NCI-H146 (cell line): ENCODE measurements at regions not wholly inside any gene's neighbourhood (a gene's known extent, or its start where the extent isn't known, plus 50 kb on each side); places are given as distances from the start of the nearest gene placed in this dataset.
"Not testable (repeated sequence)": the region's sequence is repeated elsewhere in the genome, so short reads cannot be mapped to it uniquely, and the experiment has no call there.

Experiments used
- DNase-seq: peaks from one replicate; lab custom pipeline; 2025; lab: John Stamatoyannopoulos, UW

DNA sequence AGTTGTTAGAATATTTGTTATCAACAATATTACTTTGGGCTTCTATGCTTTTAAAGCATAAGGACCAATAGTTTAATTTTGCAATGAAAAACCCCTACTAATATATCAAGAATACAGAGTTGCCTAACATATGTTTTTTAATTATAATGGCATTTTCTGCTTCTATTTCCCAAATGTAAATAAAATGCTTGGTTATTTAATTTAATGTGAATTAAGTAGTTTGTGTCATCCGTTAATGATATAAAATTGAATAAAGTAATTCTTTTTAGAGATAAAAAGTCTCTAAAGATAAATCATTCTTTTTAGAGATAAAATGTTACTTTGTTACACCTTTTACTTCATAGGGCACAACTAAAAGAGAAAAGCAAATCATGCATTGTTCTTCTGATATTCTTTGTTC, 583.7 kb upstream of the ADGRL2 start:
- no peak for DNase-seq

DNA sequence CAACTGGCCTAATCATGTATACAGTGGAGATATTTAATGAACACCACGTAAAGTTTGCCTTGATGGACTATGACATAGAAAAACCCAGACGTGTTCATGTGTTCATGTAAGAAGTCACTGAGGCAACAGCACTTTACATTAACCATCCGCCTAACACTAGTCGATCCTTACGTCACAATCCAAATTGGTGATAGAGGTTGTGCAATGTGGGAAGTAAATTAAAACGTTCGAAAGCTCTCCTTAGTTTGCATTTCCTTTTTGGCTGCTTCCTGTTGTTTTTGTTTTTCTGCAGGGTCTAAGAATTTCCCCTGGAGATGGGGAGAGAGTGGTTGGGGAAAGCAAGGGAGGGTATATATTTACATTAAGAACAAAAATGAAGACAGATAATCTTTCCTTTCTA, 587.5 kb upstream of the ADGRL2 start:
- DNase-seq, result no peak

DNA sequence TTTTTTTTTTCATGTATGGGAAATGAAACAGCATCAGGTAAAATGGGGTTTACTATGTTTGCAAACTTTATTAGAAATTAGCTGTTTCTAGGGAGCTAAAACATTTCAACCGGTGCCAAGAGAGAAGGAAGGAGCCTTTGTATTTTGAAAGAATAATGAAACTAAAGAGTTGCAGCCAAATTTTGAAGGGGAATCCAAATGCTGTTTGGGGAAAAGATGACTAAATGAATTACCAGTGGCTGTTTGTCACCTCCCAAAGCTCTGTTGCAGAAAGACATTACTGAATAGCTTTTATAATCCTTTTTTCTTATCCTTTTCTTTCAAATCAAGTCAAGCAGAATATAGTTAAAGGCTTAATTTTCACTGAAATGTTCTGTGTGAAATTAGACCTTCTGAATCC, 591.3 kb upstream of the ADGRL2 start:
- no peak for DNase-seq

DNA sequence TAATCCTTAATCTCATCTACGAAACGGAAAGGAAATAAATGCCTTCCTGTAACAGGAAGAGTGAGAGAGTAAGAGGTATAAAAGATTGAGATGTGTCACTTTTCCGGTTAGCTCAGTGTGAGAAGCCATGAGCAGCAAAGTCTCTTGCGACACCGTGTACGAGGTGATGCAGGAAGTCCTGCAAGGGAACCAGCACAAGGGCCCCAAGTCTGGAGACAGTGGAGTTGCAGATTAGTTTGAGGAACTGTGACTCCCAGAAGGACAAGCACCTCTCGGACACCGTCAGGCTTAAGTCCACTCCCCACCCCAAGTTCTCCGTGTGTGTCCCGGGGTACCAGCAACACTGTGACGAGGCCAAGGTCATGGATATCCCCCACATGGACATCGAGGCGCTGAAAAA, 592.3 kb upstream of the ADGRL2 start:
- DNase-seq, result no peak

DNA sequence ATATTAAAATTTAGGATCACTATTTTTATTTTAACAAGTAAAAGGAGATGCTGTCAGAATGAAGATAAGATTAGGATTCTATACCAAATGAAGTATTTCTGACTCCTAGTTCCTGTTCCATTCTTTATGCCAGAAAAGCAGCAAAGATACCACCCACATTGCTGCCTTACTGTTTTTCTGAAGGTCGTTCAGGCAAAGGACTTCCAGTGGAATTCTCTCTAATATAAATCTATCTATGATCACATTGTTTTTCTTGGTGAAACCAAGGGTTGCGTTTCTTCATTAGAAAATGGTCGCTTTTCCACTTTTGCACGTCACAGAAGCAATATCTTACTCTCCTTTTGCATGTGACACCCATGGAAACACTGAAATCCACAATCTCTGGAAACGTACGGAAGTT, 594.8 kb upstream of the ADGRL2 start:
- no peak for DNase-seq

DNA sequence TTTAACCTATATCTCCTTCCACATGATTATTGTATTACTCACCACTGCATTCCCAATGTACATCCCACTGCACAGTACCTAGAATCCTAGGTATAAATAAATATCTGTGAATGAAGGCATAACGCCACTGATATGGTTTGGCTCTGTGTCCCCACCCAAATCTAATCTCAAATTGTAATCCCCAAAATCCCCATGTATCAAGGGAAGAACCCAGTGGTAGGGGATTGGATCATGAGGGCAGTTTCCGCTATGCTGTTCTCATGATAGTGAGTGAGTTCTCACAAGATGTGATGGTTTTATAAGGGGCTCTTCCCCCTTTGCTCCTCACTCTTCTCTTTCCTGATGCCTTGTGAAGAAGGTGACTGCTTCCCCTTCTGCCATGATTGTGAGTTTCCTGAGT, 599.0 kb upstream of the ADGRL2 start:
- DNase-seq, result no peak

DNA sequence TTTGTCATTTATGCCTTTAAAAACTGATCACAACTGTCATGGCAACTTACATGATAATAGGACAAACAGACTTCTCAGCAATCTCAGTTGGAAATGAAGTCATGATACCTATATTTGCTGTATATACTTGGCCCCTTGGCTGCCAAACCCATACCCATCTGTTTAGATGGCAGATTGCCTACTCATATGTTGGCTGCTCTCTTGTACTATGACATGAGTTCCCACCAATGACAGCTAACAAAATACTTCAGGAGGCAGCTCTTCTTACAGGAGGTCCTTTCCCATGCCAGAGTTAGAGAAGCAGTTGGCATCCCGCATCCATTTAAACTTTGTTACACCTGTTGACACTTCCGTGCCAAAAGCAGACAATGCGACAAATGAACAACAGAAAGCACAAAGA, 603.1 kb upstream of the ADGRL2 start:
- DNase-seq, result peak; percentile 55

DNA sequence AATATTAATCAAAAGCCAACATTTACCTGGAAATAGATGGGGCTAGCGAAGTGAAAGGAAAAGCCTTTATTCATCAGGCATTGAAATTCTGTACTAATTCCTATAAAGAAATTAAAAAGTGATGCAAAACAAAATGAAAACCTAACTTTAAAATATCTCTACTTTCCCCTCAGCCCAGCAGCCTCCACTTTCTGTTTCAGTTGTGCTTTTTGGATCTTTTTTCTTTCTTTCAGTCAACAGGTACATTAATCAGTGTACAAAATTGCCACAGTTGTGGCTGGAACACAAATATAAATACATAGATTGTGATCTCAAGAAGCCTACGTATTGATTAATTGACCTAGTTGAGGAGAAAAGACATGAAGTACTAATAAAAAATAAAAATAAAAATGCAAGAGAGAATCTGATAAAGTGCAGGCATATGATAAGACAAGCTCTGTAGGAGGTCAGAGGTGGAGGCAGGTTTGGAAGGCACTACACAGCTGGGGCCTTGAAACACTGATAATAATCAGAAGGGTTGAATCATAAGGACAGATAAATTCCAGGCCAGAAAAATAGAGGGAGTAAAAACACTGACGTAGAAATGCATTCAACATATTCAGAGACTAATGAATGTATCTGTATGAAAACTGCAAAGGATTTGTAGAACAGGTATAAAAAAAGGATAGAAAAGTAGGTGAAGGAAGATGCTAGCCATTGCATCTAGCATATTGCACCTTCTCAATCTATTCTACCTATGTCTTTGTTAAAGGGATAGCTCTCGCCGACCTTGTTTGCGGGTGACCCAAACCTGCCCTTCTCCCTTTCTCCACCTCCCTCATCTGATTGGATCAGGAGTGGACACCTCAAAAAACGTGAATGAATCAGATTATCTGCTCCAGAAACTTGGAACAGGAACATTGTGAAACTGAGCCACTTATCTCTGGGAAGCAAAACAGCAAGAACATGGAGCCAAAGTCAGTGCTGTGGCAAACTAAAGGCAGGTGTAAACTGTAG, 607.8 kb upstream of the ADGRL2 start:
- DNase-seq, result no peak

DNA sequence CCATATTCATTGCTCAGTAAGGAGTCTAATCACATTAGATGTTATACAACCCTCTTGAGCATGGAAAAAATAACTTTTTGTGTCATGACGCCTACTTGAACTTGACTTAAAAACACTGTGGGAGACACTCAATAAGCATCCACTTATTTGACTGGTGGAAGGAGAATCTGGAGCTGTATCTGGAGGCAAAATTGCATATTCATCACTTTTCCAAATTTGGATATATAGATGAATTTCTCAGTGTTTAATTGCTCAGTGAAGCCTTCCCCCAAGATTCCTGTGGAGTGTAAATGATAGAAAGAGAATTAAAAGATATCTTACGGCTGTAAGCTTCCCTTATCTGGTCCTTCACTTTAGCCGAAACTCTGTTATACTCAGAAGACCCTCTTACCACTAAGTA, 610.7 kb upstream of the ADGRL2 start:
- no peak for DNase-seq

DNA sequence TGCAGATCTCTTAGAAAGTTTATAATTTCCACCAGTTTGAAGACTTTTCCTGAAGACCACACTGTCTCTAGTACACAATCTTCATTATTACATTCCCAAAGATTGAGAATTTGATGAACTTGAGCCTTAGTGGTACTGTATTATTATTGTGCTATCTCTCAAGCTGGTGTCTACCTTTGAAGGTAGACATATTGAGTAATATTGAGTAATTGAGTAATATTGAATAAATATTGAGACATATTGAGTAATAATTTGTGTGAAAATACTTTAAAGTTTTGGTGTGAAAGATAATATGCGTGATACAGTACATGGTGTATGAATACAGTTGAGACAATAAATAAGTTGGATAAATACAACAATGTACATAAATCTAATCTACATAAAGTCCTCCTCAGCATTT, 613.1 kb upstream of the ADGRL2 start:
- DNase-seq, result no peak

DNA sequence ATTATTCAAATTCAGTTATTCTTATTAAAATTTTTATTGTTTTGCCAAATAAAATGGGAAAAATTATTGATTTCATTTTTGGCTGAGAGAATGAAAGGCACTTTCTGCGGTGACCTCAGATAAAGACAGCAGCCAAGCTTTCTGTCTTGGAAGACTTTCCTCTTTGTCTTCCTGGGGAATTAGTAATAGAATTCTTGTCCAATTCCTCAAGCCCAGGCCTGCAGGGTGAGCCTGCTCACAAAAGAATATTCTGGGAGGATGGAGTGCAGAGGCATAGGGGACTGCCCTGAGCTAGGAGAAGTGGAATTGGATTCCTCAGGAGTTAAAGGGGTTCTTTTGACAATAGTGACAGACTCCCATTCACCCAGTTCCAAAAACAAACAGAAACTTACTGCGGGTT, 614.5 kb upstream of the ADGRL2 start:
- no peak for DNase-seq

DNA sequence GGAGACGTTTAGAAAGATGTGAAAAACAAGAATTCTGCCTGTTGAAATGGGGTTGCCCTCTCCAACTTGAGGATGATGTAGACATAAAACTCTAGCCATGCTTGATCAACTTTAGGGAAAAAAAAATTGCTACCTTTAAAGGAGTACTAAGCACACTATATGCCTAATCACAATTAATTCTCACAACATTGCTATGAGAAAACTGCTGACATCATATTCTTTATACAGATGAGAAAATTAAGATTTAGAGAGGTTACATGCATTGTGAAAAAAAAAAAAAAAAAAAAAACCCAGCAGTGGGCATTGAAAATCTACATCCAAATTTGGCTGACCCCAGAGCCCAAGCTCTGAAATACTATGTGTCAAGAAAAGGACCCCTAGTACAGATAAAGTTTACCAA, 617.2 kb upstream of the ADGRL2 start:
- DNase-seq, result no peak

DNA sequence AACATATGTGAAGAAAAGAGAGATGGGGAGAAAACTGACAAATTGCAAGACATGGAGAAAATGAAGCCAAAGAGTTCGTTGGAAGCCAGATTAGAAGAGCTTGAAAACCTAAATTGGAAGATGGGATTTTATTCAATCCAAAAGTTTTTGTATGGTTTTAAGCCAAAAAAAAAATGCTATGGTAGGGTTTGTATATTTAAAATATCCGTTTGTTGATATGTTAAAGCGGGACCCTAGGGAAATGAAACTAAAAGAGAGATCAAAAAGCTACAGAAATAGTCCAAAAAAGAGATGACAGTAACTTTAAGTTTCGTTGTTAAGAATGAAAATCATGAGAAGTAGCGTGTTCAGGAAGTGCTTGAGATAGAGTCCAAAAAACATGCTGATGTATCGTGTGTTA, 617.7 kb upstream of the ADGRL2 start:
- no peak for DNase-seq

DNA sequence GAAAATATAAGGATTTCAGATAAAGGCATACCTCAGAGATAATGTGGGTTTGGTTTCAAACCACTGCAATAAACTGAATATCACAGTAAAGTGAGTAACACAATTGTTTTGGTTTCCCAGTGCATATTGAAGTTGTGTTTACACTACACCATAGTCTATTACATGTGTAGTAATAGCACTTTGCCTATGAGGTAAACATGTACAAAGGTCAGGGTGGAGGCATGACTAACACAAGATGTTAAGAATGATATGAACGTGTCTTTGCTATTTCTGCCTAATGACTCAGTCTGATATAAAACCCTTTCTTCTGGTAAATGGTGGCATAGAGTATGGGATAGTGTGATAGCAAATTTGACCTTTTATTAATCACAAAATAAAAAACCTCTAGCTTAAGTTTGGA, 621.5 kb upstream of the ADGRL2 start:
- no peak for DNase-seq

DNA sequence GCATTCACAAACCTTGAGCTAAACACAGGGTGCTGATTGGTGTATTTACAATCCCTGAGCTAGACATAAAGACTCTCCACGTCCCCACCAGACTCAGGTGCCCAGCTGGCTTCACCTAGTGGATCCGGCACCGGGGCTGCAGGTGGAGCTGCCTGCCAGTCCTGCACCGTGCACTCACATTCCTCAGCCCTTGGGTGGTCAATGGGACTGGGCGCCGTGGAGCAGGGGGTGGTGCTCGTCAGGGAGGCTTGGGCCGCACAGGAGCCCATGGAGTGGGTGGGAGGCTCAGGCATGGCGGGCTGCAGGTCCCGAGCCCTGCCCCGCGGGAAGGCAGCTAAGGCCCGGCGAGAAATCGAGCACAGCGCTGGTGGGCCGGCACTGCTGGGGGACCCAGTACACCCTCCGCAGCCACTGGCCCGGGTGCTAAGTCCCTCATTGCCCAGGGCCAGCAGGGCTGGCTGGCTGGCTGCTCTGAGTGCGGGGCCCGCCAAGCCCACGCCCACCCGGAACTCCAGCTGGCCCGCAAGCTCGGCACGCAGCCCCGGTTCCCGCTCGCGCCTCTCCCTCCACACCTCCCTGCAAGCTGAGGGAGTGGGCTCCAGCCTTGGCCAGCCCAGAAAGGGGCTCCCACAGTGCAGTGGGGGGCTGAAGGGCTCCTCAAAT, 622.2 kb upstream of the ADGRL2 start:
- DNase-seq, result not testable (repeated sequence)

DNA sequence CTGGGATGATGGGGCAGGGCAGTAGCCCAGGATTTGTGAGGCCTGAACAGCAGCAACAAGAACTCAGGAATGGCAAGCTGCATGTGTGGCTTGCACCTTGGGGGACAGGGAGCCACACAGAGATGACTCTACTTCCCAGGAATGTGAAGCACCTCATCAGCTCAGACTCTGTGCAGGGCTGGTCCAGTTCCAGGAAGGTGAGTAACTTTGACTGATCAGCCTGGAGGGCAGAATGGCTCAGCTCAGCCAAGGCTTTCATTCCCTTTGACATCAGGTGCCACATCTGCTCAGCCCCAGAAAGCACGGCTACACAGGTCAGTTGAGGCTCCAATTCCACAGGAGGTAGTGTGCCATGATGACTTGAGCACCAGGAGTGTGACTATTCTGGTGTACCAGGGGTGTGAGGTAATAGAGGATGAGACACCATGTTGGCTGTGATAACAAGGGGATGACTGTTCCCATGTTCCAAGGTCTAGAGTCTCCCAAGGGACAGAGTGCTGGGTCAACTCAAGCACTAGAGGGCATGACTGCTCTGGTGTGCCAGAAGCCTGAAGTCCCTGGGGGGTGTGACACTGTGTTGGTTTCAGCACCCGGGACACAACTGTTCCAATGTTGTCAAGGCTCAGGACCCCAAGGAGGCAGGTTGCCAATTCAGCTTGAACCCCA, 625.8 kb upstream of the ADGRL2 start:
- DNase-seq, result no peak

DNA sequence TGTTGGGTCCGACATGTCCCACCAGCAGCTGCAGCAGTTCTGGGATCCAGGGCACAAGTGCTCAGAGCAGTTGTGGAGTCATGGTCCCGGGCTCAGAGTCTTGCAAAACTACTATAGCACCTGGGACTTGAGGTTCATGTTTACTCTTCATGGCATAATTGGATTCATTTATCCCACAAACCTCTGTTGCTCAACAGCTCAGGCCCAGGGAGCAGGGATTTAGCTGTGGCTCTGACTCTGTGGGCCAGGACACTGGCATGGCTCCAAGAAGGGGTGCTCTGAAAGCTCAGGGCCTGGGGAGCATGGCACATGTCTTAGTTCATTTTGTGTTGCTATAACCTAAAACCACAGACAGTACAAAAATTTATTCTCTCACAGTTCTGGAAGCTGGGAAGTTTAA, 626.7 kb upstream of the ADGRL2 start:
- no peak for DNase-seq

DNA sequence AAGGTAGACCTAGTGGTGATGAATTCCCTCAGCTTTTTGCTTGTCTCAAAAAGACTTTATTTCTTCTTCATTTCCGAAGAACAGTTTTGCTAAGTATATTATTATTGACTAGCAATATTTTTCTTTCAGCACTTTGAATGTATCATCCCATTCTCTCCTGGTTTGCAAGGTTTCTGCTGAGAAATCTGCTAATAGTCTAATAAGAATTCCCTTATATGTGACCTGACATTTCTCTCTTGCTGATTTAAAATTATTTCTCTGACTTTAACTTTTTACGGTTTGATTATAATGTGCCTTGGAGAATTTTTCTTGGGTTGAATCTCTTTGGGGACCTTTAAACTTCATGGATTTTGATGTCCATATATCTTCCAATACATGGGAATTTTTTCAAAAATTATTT, 628.3 kb upstream of the ADGRL2 start:
- no peak for DNase-seq

DNA sequence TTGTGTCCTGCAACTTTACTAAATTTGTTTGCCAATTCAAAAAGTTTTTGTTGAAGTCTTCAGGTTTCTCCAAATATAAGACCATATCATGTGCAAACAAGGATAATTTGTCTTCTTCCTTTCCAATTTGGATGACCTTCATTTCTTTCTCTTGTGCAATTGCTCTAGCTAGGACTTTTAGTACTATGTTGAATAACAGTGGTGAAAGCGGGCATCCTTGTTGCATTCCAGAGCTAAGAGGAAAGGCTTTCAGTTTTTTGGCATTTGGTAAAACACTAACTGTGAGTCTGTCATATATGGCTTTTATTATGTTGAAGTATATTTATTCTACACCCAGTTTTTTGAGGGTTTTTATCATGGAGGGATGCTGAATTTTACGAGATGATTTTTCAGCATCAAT, 630.0 kb upstream of the ADGRL2 start:
- no peak for DNase-seq

DNA sequence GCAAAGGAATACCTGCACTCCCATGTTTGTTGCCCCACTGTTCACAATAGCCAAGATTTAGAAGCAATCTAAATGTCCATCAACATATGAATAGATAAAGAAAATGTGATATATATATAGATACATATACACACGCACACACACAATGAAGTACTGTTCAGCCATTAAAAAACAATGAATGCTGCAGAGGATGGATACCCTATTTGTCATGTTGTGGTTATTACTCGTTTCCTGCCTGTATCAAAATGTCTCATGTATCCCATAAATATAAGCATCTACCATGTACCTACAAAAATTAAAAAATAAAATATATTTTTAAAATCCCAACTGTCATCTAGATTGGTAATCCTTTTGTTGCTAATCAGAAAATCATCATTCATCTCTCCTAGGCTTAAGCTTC, 634.8 kb upstream of the ADGRL2 start:
- DNase-seq, result no peak

DNA sequence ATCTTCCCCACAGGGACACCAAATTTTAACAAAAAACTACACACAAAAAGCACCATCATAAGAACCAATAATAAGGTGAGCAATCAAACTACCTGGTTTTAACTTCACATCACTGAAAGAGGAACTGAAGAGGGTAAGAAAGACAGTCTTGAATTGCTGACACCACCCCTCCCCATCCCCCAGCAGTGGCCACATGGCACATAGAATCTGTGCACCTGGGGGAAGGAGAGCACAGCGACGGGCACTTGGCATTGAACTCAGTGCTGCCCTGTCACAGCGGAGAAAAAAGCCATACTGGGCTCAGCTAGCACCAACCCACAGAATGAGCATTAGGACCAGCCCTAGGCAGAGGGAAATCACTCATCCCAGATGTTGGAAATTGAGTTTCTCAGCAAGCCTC, 640.0 kb upstream of the ADGRL2 start:
- no peak for DNase-seq

DNA sequence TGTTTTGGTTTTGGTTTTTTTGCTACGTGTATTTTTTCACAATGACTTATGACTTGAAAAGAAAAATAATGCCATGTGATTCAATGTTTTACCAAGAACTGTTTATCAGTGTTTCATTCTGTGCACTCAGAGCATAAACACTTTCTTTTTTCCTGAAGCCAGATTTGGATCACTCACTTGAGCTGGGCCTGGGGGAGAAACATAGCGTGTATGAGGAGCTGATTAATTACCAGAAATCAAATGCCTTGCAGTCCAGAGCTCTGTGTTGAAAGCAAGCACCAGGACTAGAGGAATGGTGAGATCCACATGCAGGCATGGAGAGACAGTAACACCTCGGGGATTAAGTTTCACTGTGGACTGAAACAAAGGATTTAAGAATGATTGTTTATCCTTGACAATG, 642.1 kb upstream of the ADGRL2 start:
- peak; percentile 18 for DNase-seq

DNA sequence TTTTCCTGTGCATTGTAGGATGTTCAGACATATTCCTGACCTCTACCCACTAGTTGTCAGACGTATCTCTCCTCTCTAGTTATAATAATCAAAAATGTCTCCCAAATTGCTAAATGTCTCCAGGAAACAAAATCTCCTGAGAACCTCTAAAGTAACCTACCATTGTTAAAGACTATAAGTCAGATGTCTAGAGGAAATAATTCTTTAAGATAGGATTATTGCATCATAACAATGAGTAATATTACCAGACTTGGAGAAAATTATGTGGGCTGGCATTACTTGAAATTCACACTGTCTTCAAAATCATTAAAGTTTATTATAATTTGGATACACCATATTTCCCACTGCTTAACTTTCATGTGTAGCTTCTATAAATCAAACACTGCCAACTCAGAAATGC, 643.0 kb upstream of the ADGRL2 start:
- no peak for DNase-seq
